ENCODE measurements at regions not wholly inside any gene's neighbourhood (a gene's known extent, or its start where the extent isn't known, plus 50 kb on each side); places are given as distances from the start of the nearest gene placed in this dataset.

DNA sequence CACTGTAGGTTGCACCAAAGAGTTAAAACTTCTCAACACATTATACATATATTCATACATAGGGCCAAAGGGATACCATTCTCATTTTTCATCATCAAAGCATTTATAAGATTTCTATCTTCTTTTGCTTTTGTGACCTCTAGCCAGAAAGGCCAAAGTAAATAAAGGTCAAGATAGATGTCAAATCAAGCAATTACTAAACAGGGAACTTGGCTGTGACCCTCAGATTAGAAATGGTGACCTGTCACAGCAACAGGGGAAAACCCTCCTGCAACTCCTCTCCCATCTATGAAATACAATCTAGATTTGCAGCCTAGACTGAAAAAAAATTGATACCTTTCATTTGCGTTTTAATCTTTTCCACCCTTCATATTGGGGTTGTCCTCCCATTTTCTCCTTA lies 225.6 kb upstream of the FAM241A start:
- no peak for DNase-seq (ENCODE audit: low read depth)
- no peak overlapping the region for H3K4me3 ChIP-seq (ENCODE audit: control insufficient read depth, low read depth, low read length)
- TF ChIP-seq, protein P1, sequence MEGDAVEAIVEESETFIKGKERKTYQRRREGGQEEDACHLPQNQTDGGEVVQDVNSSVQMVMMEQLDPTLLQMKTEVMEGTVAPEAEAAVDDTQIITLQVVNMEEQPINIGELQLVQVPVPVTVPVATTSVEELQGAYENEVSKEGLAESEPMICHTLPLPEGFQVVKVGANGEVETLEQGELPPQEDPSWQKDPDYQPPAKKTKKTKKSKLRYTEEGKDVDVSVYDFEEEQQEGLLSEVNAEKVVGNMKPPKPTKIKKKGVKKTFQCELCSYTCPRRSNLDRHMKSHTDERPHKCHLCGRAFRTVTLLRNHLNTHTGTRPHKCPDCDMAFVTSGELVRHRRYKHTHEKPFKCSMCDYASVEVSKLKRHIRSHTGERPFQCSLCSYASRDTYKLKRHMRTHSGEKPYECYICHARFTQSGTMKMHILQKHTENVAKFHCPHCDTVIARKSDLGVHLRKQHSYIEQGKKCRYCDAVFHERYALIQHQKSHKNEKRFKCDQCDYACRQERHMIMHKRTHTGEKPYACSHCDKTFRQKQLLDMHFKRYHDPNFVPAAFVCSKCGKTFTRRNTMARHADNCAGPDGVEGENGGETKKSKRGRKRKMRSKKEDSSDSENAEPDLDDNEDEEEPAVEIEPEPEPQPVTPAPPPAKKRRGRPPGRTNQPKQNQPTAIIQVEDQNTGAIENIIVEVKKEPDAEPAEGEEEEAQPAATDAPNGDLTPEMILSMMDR (conservative IDR thresholded peaks at IDR 0.05; ENCODE audit: control insufficient read depth, insufficient read depth, low read depth, low read length): no peak

DNA sequence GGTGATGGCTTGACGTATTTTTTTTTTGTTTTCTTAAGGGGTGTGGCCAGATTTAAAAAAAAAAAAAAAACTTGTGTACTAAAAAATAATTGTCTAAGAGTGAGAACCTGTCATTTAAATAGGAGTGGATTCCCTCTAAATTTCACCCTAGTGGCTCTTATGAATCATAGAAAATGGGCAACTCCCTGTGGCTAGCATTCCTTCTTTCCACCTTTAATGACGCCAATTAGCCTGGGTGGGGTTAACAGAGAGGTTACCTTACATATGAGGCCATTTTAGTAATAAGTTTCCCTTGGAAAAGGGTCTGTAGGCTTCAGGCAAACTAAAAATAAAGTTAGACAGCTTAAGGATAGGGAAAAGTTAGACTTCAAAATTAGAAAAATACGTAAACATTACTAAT lies 223.5 kb upstream of the FAM241A start:
- TF ChIP-seq, protein P1 (conservative IDR thresholded peaks at IDR 0.05; ENCODE audit: control insufficient read depth, insufficient read depth, low read depth, low read length): no peak
- no peak overlapping the region for H3K4me3 ChIP-seq (ENCODE audit: control insufficient read depth, low read depth, low read length)
- DNase-seq (ENCODE audit: low read depth): no peak

DNA sequence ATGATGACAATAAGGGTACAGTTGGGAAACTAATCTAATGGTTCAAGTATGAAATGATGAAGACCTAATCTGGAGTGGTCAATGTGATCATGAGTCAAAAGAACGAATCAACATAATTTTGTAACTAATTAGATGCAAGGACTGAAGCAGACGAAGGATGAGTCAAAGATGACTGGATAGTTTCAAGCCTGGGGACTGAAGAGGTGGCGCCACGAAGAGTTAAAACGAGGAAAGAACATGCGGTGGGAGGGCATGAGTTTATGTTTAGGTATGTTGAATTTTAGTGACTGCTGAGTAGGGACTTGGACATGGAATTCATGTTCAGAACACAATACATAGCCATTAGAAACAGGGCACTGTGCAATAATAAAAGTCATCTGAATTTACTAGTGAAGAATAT lies 221.5 kb upstream of the FAM241A start:
- TF ChIP-seq, protein P1 (conservative IDR thresholded peaks at IDR 0.05; ENCODE audit: control insufficient read depth, insufficient read depth, low read depth, low read length): peak; percentile 4
- peak; percentile 89 for DNase-seq (ENCODE audit: low read depth)
- no peak overlapping the region for H3K4me3 ChIP-seq (ENCODE audit: control insufficient read depth, low read depth, low read length)

DNA sequence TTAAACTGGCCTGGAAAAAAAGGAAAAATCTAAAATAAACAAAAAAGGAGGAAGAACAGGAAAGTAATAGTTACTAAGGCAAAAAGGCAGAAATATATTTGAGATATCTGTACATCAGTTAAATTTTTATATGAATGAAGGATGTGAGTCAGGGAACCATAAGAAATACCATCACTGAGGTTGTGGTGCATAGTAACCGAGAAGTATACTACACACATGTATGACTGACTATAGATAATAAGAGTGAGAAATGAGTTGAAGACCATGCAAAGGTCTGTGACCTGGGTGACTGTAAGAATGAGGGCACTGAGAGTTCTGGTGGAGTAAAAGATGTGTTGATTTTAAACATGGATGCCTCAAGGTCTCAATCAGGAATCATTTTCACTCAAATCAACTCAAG lies 220.6 kb upstream of the FAM241A start:
- TF ChIP-seq, protein P1 (conservative IDR thresholded peaks at IDR 0.05; ENCODE audit: control insufficient read depth, insufficient read depth, low read depth, low read length): no peak
- H3K4me3 ChIP-seq (ENCODE audit: control insufficient read depth, low read depth, low read length): no peak overlapping the region
- no peak for DNase-seq (ENCODE audit: low read depth)

DNA sequence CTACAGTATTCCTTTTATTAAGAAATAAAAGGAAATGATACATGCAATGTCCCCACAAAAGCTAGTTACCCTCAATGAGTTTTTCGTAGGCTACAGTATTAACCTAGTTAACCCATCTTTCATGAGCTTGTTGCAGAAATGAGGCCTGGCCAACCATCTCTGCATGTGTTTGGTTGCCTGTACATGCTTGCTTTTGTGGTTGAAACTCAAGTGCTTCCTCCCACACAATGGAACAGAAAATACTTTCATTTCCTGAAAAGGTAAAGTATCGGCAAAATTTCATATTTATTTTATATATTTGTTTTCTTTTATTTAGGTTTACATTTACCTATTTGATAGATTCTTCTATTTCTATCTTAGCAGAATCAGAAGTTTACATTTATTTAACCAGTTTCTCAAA lies 214.6 kb upstream of the FAM241A start:
- TF ChIP-seq, protein P1 (conservative IDR thresholded peaks at IDR 0.05; ENCODE audit: control insufficient read depth, insufficient read depth, low read depth, low read length): no peak
- no peak for DNase-seq (ENCODE audit: low read depth)
- H3K4me3 ChIP-seq (ENCODE audit: control insufficient read depth, low read depth, low read length): no peak overlapping the region

DNA sequence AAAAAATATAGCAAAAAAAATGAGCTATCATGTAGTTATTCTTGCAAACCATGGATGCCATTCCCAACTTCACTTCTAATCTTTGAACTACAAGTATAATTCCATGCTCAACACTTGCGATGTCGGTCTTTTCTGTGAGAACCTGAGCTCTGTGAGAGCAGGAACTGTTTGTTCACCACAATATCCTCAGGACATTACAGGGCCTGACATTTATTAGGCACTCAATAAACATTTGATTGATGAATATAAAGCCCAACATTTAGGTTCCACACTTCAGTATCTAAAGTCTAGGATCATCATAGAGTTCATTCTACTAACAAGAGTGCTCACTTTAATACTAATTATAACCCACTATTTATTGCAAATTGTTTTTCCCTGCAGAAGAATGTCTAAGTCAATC lies 211.6 kb upstream of the FAM241A start:
- H3K4me3 ChIP-seq (ENCODE audit: control insufficient read depth, low read depth, low read length): no peak overlapping the region
- TF ChIP-seq, protein P1 (conservative IDR thresholded peaks at IDR 0.05; ENCODE audit: control insufficient read depth, insufficient read depth, low read depth, low read length): no peak
- DNase-seq (ENCODE audit: low read depth): no peak

DNA sequence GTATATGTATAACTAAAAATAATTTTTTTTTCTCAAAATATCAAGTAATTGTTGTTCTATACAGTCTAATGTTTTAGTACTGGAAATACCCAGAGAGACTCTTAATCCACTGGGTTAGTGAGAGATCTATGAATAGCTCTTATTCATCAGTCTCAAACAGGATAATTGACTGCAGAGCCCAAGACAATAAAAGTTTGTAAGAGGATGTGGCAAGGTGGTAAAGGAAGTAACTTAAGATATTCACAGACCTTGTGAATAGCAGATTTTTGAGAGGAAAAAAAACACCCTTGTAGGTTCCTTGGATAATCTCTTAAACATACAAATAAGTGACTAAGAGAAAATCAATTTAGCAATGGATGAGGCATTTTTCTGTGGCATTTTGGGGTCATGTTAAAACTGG lies 210.9 kb upstream of the FAM241A start:
- DNase-seq (ENCODE audit: low read depth): no peak
- no peak overlapping the region for H3K4me3 ChIP-seq (ENCODE audit: control insufficient read depth, low read depth, low read length)
- TF ChIP-seq, protein P1 (conservative IDR thresholded peaks at IDR 0.05; ENCODE audit: control insufficient read depth, insufficient read depth, low read depth, low read length): no peak

Data from fibroblast of mammary gland (primary cell).